Retinal pigment epithelial cell (primary cell): ENCODE measurements at regions not wholly inside any gene's neighbourhood (a gene's known extent, or its start where the extent isn't known, plus 50 kb on each side); places are given as distances from the start of the nearest gene placed in this dataset.

ENCODE experiments used
- DNase-seq: peaks from one replicate; pipeline ENCODE4 v3.0.0-alpha.2; 2010; ENCODE audit warnings: low read depth
- H3K4me3 ChIP-seq: 2 replicates; pipeline ENCODE4 v1.5.1; 2011; ENCODE audit warnings: mild to moderate bottlenecking, low read length, control low read depth, moderate library complexity
- CTCF ChIP-seq: conservative IDR thresholded peaks from 2 replicates; pipeline ENCODE4 v1.5.1; 2011; ENCODE audit warnings: low read depth, low read length, control low read depth, inconsistent platforms

- DNase-seq: no peak
- no peak for TF ChIP-seq CTCF
- H3K4me3 ChIP-seq: no peak overlapping the region
These were observed 70.5 kb upstream of the RUNX1 start for GRCh38 chr21:35119501-35120047.

GRCh38 chr21:35116777-35117176, 67.7 kb upstream of the RUNX1 start:
- TF ChIP-seq CTCF: no peak
- no peak for DNase-seq
- H3K4me3 ChIP-seq: no peak overlapping the region

GRCh38 chr21:35113064-35113463, 64.0 kb upstream of the RUNX1 start:
- no peak for TF ChIP-seq CTCF
- DNase-seq: no peak

GRCh38 chr21:35111321-35111930, 62.3 kb upstream of the RUNX1 start:
- H3K4me3 ChIP-seq: no peak overlapping the region
- no peak for DNase-seq
- TF ChIP-seq CTCF: no peak

More at GRCh38 chr21:35113064-35113463, 64.0 kb upstream of the RUNX1 start:
- no peak overlapping the region for H3K4me3 ChIP-seq

GRCh38 chr21:35108887-35109286, 59.8 kb upstream of the RUNX1 start:
- no peak for TF ChIP-seq CTCF
- H3K4me3 ChIP-seq: no peak overlapping the region
- no peak for DNase-seq

GRCh38 chr21:35107520-35107919, 58.4 kb upstream of the RUNX1 start:
- no peak for DNase-seq
- TF ChIP-seq CTCF: no peak
- no peak overlapping the region for H3K4me3 ChIP-seq

GRCh38 chr21:35106246-35106835, 57.2 kb upstream of the RUNX1 start:
- TF ChIP-seq CTCF: no peak
- no peak for DNase-seq
- no peak overlapping the region for H3K4me3 ChIP-seq
